ENCODE measurements at regions not wholly inside any gene's neighbourhood (a gene's known extent, or its start where the extent isn't known, plus 50 kb on each side); places are given as distances from the start of the nearest gene placed in this dataset.

GRCh38 chr12:13462450-13462849, 265.9 kb downstream of the EMP1 start:
- ChIA-PET POLR2A (no interaction called here), CTCF (interaction anchor here (0.7 kb wide), 2 partner anchors 11 to 25 kb away, joined by 3 read pairs; no protein-coding TSS in a partner anchor)
- no peak for DNase-seq (ENCODE audit: extremely low spot score)
- TF ChIP-seq CTCF (IDR thresholded peaks at IDR 0.05; ENCODE audit: control extremely low read depth, extremely low read depth, low read depth, missing control alignments), result no peak

- CTCF ChIA-PET, result no interaction called here
- TF ChIP-seq CTCF (IDR thresholded peaks at IDR 0.05; ENCODE audit: control extremely low read depth, extremely low read depth, low read depth, missing control alignments), result no peak
- no peak for DNase-seq (ENCODE audit: extremely low spot score)
- POLR2A ChIA-PET, result no interaction called here
Measured at GRCh38 chr12:13455778-13456144, 259.2 kb downstream of the EMP1 start.

- TF ChIP-seq CTCF (IDR thresholded peaks at IDR 0.05; ENCODE audit: control extremely low read depth, extremely low read depth, low read depth, missing control alignments), result no peak
- ChIA-PET POLR2A (no interaction called here), CTCF (no interaction called here)
- DNase-seq (ENCODE audit: extremely low spot score), result no peak
Measured at GRCh38 chr12:13454991-13455777, 258.7 kb downstream of the EMP1 start.

- no peak for TF ChIP-seq CTCF (IDR thresholded peaks at IDR 0.05; ENCODE audit: control extremely low read depth, extremely low read depth, low read depth, missing control alignments)
- DNase-seq (ENCODE audit: extremely low spot score), result no peak
- ChIA-PET POLR2A (no interaction called here), CTCF (no interaction called here)
Measured at GRCh38 chr12:13452955-13453570, 256.5 kb downstream of the EMP1 start.

- DNase-seq (ENCODE audit: extremely low spot score), result no peak
- ChIA-PET CTCF (interaction anchor here (1.4 kb wide), 1 partner anchor 10 kb away, joined by 3 read pairs; no protein-coding TSS in a partner anchor), POLR2A (no interaction called here)
- no peak for TF ChIP-seq CTCF (IDR thresholded peaks at IDR 0.05; ENCODE audit: control extremely low read depth, extremely low read depth, low read depth, missing control alignments)
Measured at GRCh38 chr12:13451776-13452175, 255.2 kb downstream of the EMP1 start.

- CTCF ChIA-PET, result interaction anchor here (1.0 to 1.6 kb wide), 3 partner anchors 11 to 15 kb away, joined by 3 read pairs; no protein-coding TSS in a partner anchor
- POLR2A ChIA-PET, result no interaction called here
Measured at GRCh38 chr12:13450231-13451080, 253.9 kb downstream of the EMP1 start.

More at GRCh38 chr12:13450231-13451080, 253.9 kb downstream of the EMP1 start:
- DNase-seq (ENCODE audit: extremely low spot score), result no peak
- no peak for TF ChIP-seq CTCF (IDR thresholded peaks at IDR 0.05; ENCODE audit: control extremely low read depth, extremely low read depth, low read depth, missing control alignments)

Measured in GM10248 (cell line).